T-cell (primary cell): ENCODE measurements at regions not wholly inside any gene's neighbourhood (a gene's known extent, or its start where the extent isn't known, plus 50 kb on each side); places are given as distances from the start of the nearest gene placed in this dataset.

Source experiments
- ATAC-seq, 4 experiments: fragments of 200-7000 bp in 3 of 4; fragments of 150-1000 bp in 1 of 4; cut with Tn5 transposase; replicated peaks in 1 of 4; 1 replicate in 3 of 4; 2 replicates in 1 of 4; pipeline ENCODE4 v1.10.0; 2021; ENCODE audit warnings: moderate library complexity in 3 of 4, mild to moderate bottlenecking in 2 of 4, moderate number of reproducible peaks in 1 of 4
- CTCF ChIA-PET, 2 donors: fragments of 300-600 bp; sonication (Branson Sonifier 250); formaldehyde crosslinking; loops; one replicate each; lab custom pipeline; 2022; ENCODE audit warnings: antibody characterized with exemption in 2 of 2; lab: Charles Lee
- POLR2A ChIA-PET, 2 donors: fragments of 300-600 bp; sonication (Branson Sonifier 250); formaldehyde crosslinking; loops; one replicate each; lab custom pipeline; 2022; ENCODE audit warnings: antibody characterized with exemption in 2 of 2; lab: Charles Lee
- DNase-seq, 35 experiments: peaks; one replicate each; pipeline versions ENCODE4 v3.0.0 to v3.0.0-alpha.2; 2013 to 2023
- H3K27ac ChIP-seq: one replicate; pipeline ENCODE4 v1.5.1; 2013; ENCODE audit warnings: low read length
- H3K27me3 ChIP-seq, 2 experiments: replicated peaks in 1 of 2; 1 replicate in 1 of 2; 2 replicates in 1 of 2; pipeline versions ENCODE4 v1.6.1 to v1.7.0; 2013; ENCODE audit warnings: low read length in 1 of 2, mixed read lengths in 1 of 2; ENCODE audit not compliant: control insufficient read depth in 2 of 2, insufficient read depth in 2 of 2; ENCODE audit errors: extremely low read depth in 1 of 2
- H3K36me3 ChIP-seq, 2 donors: 1 replicate in 1 of 2; 2 replicates in 1 of 2; pipeline versions ENCODE4 v1.6.1 to v1.7.0; 2013; ENCODE audit warnings: low read length in 1 of 2; ENCODE audit not compliant: control insufficient read depth in 2 of 2, insufficient read depth in 1 of 2; ENCODE audit errors: extremely low read depth in 1 of 2
- H3K4me1 ChIP-seq, 2 experiments: 1 replicate in 1 of 2; 2 replicates in 1 of 2; pipeline versions ENCODE4 v1.6.1 to v1.7.0; 2013; ENCODE audit warnings: low read length in 2 of 2, mixed read lengths in 1 of 2; ENCODE audit not compliant: insufficient read depth in 2 of 2, control insufficient read depth in 1 of 2; ENCODE audit errors: extremely low read depth in 1 of 2
- H3K4me3 ChIP-seq, 2 donors: 1 replicate in 1 of 2; 2 replicates in 1 of 2; pipeline versions ENCODE4 v1.5.1 to v1.7.0; 2013; ENCODE audit warnings: mild to moderate bottlenecking in 2 of 2, low read length in 1 of 2, moderate library complexity in 1 of 2; ENCODE audit not compliant: control insufficient read depth in 1 of 2; ENCODE audit errors: extremely low read depth in 1 of 2
- H3K9me3 ChIP-seq: 2 replicates; pipeline ENCODE4 v1.7.0; 2013
- H3K27ac Mint-ChIP-seq, 2 donors: one replicate each; pipeline ENCODE4 v1.8.0; 2020 to 2021; ENCODE audit warnings: mild to moderate bottlenecking in 2 of 2, mixed read lengths in 2 of 2
- H3K27me3 Mint-ChIP-seq, 2 donors: one replicate each; pipeline ENCODE4 v1.8.0; 2021 to 2022; ENCODE audit warnings: mixed read lengths in 2 of 2
- H3K36me3 Mint-ChIP-seq: one replicate; pipeline ENCODE4 v1.8.0; 2021; ENCODE audit warnings: mixed read lengths
- H3K4me1 Mint-ChIP-seq, 3 donors: one replicate each; pipeline ENCODE4 v1.8.0; 2020 to 2022; ENCODE audit warnings: mixed read lengths in 3 of 3, mild to moderate bottlenecking in 1 of 3
- H3K4me3 Mint-ChIP-seq, 3 donors: one replicate each; pipeline ENCODE4 v1.8.0; 2020 to 2022; ENCODE audit warnings: mild to moderate bottlenecking in 3 of 3, mixed read lengths in 3 of 3, moderate library complexity in 3 of 3
- H3K9me3 Mint-ChIP-seq, 3 donors: one replicate each; pipeline ENCODE4 v1.8.0; 2020 to 2022; ENCODE audit warnings: mixed read lengths in 3 of 3
- WGBS: methylation state at CpG from one replicate; pipeline ENCODE4 v1.1.5; 2013; ENCODE audit warnings: missing lambda C conversion rate; ENCODE audit not compliant: insufficient coverage; 5-methylcytosine and 5-hydroxymethylcytosine counted together

- ATAC-seq (no peak), DNase-seq (no peak)
- Mint-ChIP-seq H3K9me3 (peaks cover 20 to 26% (median 21%) of the 10 kb centered on the region in 3 donors), H3K27me3 (no peaks in the 10 kb centered on the region), H3K4me3 (no peak overlapping the region), H3K36me3 (no peaks in the 10 kb centered on the region), H3K4me1 (no peaks in the 10 kb centered on the region), H3K27ac (no peak overlapping the region)
- Histone ChIP-seq H3K27ac (no peak overlapping the region), H3K9me3 (no peaks in the 10 kb centered on the region), H3K4me3 (no peak overlapping the region), H3K36me3 (no peaks in the 10 kb centered on the region), H3K4me1 (no peaks in the 10 kb centered on the region), H3K27me3 (no peaks in the 10 kb centered on the region)
- POLR2A ChIA-PET = no interaction called here
- CTCF ChIA-PET = no interaction called here
- WGBS = no CpG with 5 or more reads among the region's 1 CpG
Observed at GRCh38 chr13:55660851-55661250, 1479.9 kb upstream of the PRR20A start.

GRCh38 chr13:55661505-55661904 is 1479.2 kb upstream of the PRR20A start:
- no peak overlapping the region for H3K27ac Mint-ChIP-seq
- no peak for DNase-seq
- no peaks in the 10 kb centered on the region for H3K4me1 ChIP-seq
- H3K9me3 Mint-ChIP-seq = peaks cover 20 to 27% (median 24%) of the 10 kb centered on the region in 3 donors
- no peaks in the 10 kb centered on the region for H3K36me3 ChIP-seq
- WGBS = no CpG with 5 or more reads among the region's 5 CpGs
- H3K27me3 Mint-ChIP-seq = no peaks in the 10 kb centered on the region
- ChIA-PET POLR2A (no interaction called here), CTCF (no interaction called here)
- no peaks in the 10 kb centered on the region for H3K27me3 ChIP-seq
- no peak overlapping the region for H3K4me3 ChIP-seq
- no peak for ATAC-seq
- H3K9me3 ChIP-seq = no peaks in the 10 kb centered on the region
- H3K4me3 Mint-ChIP-seq = no peak overlapping the region
- no peak overlapping the region for H3K27ac ChIP-seq
- no peaks in the 10 kb centered on the region for H3K4me1 Mint-ChIP-seq
- H3K36me3 Mint-ChIP-seq = no peaks in the 10 kb centered on the region

GRCh38 chr13:55664178-55664577 is 1476.5 kb upstream of the PRR20A start:
- DNase-seq (no peak), ATAC-seq (no peak)
- 52% methylated on average over 2 of the region's 3 CpGs for WGBS
- Histone ChIP-seq H3K9me3 (no peaks in the 10 kb centered on the region), H3K4me1 (no peaks in the 10 kb centered on the region), H3K27me3 (no peaks in the 10 kb centered on the region), H3K36me3 (no peaks in the 10 kb centered on the region), H3K27ac (no peak overlapping the region), H3K4me3 (no peak overlapping the region)
- Mint-ChIP-seq H3K4me3 (no peak overlapping the region), H3K36me3 (no peaks in the 10 kb centered on the region), H3K9me3 (peaks cover 15 to 20% (median 18%) of the 10 kb centered on the region in 3 donors), H3K27ac (no peak overlapping the region), H3K4me1 (no peaks in the 10 kb centered on the region), H3K27me3 (no peaks in the 10 kb centered on the region)
- POLR2A ChIA-PET = no interaction called here
- CTCF ChIA-PET = no interaction called here

- Mint-ChIP-seq H3K9me3 (peaks cover 6 to 17% (median 8%) of the 10 kb centered on the region in 3 donors), H3K4me1 (no peaks in the 10 kb centered on the region), H3K36me3 (no peaks in the 10 kb centered on the region), H3K27me3 (no peaks in the 10 kb centered on the region), H3K27ac (no peak overlapping the region), H3K4me3 (no peak overlapping the region)
- no peak overlapping the region for H3K4me3 ChIP-seq
- ATAC-seq (no peak), DNase-seq (no peak)
- H3K27ac ChIP-seq = no peak overlapping the region
- no peaks in the 10 kb centered on the region for H3K4me1 ChIP-seq
- POLR2A ChIA-PET = no interaction called here
- H3K27me3 ChIP-seq = no peaks in the 10 kb centered on the region
- CTCF ChIA-PET = no interaction called here
- no CpG with 5 or more reads among the region's 1 CpG for WGBS
- H3K9me3 ChIP-seq = no peaks in the 10 kb centered on the region
- no peaks in the 10 kb centered on the region for H3K36me3 ChIP-seq
Observed at GRCh38 chr13:55669051-55669450, 1471.7 kb upstream of the PRR20A start.

- Histone ChIP-seq H3K4me3 (no peak overlapping the region), H3K4me1 (no peaks in the 10 kb centered on the region), H3K36me3 (no peaks in the 10 kb centered on the region), H3K9me3 (no peaks in the 10 kb centered on the region), H3K27me3 (no peaks in the 10 kb centered on the region), H3K27ac (no peak overlapping the region)
- Mint-ChIP-seq H3K9me3 (peaks cover 13 to 19% (median 17%) of the 10 kb centered on the region in 3 donors), H3K27ac (no peak overlapping the region), H3K4me3 (no peak overlapping the region), H3K36me3 (no peaks in the 10 kb centered on the region), H3K27me3 (no peaks in the 10 kb centered on the region), H3K4me1 (no peaks in the 10 kb centered on the region)
- WGBS = no CpG with 5 or more reads among the region's 2 CpGs
- no peak for DNase-seq
- POLR2A ChIA-PET = no interaction called here
- CTCF ChIA-PET = no interaction called here
- ATAC-seq = no peak
Observed at GRCh38 chr13:55673910-55674309, 1466.8 kb upstream of the PRR20A start.

GRCh38 chr13:55682776-55683175 is 1457.9 kb upstream of the PRR20A start:
- Histone ChIP-seq H3K36me3 (no peaks in the 10 kb centered on the region), H3K27me3 (no peaks in the 10 kb centered on the region), H3K4me1 (no peaks in the 10 kb centered on the region), H3K27ac (no peak overlapping the region), H3K4me3 (no peak overlapping the region), H3K9me3 (no peaks in the 10 kb centered on the region)
- WGBS = 50% methylated on average over 1 of the region's 3 CpGs
- DNase-seq (no peak), ATAC-seq (no peak)
- ChIA-PET POLR2A (no interaction called here), CTCF (no interaction called here)
- no peak overlapping the region for H3K4me3 Mint-ChIP-seq
- H3K9me3 Mint-ChIP-seq = peaks cover 17 to 20% (median 20%) of the 10 kb centered on the region in 3 donors
- H3K4me1 Mint-ChIP-seq = no peaks in the 10 kb centered on the region
- H3K27me3 Mint-ChIP-seq = no peaks in the 10 kb centered on the region
- no peak overlapping the region for H3K27ac Mint-ChIP-seq
- H3K36me3 Mint-ChIP-seq = no peaks in the 10 kb centered on the region

- DNase-seq (no peak), ATAC-seq (no peak)
- no peaks in the 10 kb centered on the region for H3K4me1 Mint-ChIP-seq
- no peaks in the 10 kb centered on the region for H3K4me1 ChIP-seq
- no peaks in the 10 kb centered on the region for H3K36me3 Mint-ChIP-seq
- peaks cover 7 to 15% (median 12%) of the 10 kb centered on the region in 3 donors for H3K9me3 Mint-ChIP-seq
- WGBS = no CpG with 5 or more reads among the region's 1 CpG
- no peak overlapping the region for H3K27ac Mint-ChIP-seq
- peaks cover 3% of the 10 kb centered on the region for H3K9me3 ChIP-seq
- ChIA-PET POLR2A (no interaction called here), CTCF (no interaction called here)
- no peak overlapping the region for H3K27ac ChIP-seq
- H3K27me3 ChIP-seq = no peaks in the 10 kb centered on the region
- H3K36me3 ChIP-seq = no peaks in the 10 kb centered on the region
- no peaks in the 10 kb centered on the region for H3K27me3 Mint-ChIP-seq
- no peak overlapping the region for H3K4me3 ChIP-seq
- H3K4me3 Mint-ChIP-seq = no peak overlapping the region
Observed at GRCh38 chr13:55705526-55705925, 1435.2 kb upstream of the PRR20A start.
